ENCODE measurements at regions not wholly inside any gene's neighbourhood (a gene's known extent, or its start where the extent isn't known, plus 50 kb on each side); places are given as distances from the start of the nearest gene placed in this dataset.
"Not testable (repeated sequence)": the region's sequence is repeated elsewhere in the genome, so short reads cannot be mapped to it uniquely, and the experiment has no call there.

GRCh38 chrX:994780-995179 is 217.7 kb downstream of the CRLF2 start:
- intact Hi-C loops (cut with DNase I; ENCODE audit: low total_unique reads): no loop called here
- no peak for DNase-seq
- 89 to 97% (median 90%) methylated on average over 2 of the region's 2 CpGs for WGBS, 5 donors
- TF ChIP-seq CTCF (IDR thresholded peaks at IDR 0.05 in 8 of 11, conservative IDR thresholded peaks at IDR 0.05 in 3 of 11): no peak
- no peak for TF ChIP-seq POLR2A (IDR thresholded peaks at IDR 0.05)
- no peak for TF ChIP-seq POLR2AphosphoS5 (IDR thresholded peaks at IDR 0.05)
- Histone ChIP-seq H3K4me1 (no peaks in the 10 kb centered on the region), H3K36me3 (peaks cover 0 to 13% (median 0%) of the 10 kb centered on the region in 6 donors), H3K4me3 (no peak overlapping the region), H3K27me3 (replicated peaks in 1 of 7) (peaks cover 0 to 15% (median 0%) of the 10 kb centered on the region in 7 donors), H3K9me3 (peaks cover 0 to 50% (median 33%) of the 10 kb centered on the region in 8 donors), H3K27ac (no peak overlapping the region)

GRCh38 chrX:989959-990510 is 222.4 kb downstream of the CRLF2 start:
- intact Hi-C loops (cut with DNase I; ENCODE audit: low total_unique reads): no loop called here
- peaks cover 0 to 5% (median 0%) of the 10 kb centered on the region in 6 donors for H3K4me1 ChIP-seq
- H3K27ac ChIP-seq: peak overlapping the region in 4 of 8 donors; percentile 47 to 73 (median 64)
- peak; percentile 92 for DNase-seq
- H3K27me3 ChIP-seq (replicated peaks in 1 of 7): no peaks in the 10 kb centered on the region
- peaks cover 0 to 59% (median 33%) of the 10 kb centered on the region in 8 donors for H3K9me3 ChIP-seq
- TF ChIP-seq POLR2AphosphoS5 (IDR thresholded peaks at IDR 0.05) (peak in 2 of 3 donors; percentile 40 to 75), CTCF (IDR thresholded peaks at IDR 0.05 in 8 of 11, conservative IDR thresholded peaks at IDR 0.05 in 3 of 11) (no peak)
- peaks cover 0 to 13% (median 0%) of the 10 kb centered on the region in 6 donors for H3K36me3 ChIP-seq
- WGBS, 5 donors: 22 to 89% (median 72%) methylated on average over 24 to 25 of the region's 25 CpGs
- peak overlapping the region in 6 of 8 donors; percentile 7 to 71 (median 31) for H3K4me3 ChIP-seq

GRCh38 chrX:988530-988929 is 223.9 kb downstream of the CRLF2 start:
- H3K4me3 ChIP-seq; H3K27me3 ChIP-seq (replicated peaks in 1 of 7); H3K4me1 ChIP-seq; DNase-seq; intact Hi-C loops (cut with DNase I; ENCODE audit: low total_unique reads); H3K36me3 ChIP-seq; H3K27ac ChIP-seq: not testable (repeated sequence)
- H3K9me3 ChIP-seq: peaks cover 0 to 59% (median 24%) of the 10 kb centered on the region in 8 donors
- WGBS, 5 donors: 85 to 94% (median 89%) methylated on average over 6 of the region's 6 CpGs

GRCh38 chrX:981791-982626 is 230.4 kb downstream of the CRLF2 start:
- WGBS, 5 donors: 10 to 17% (median 12%) methylated on average over 20 of the region's 20 CpGs

More at GRCh38 chrX:981791-982626, 230.4 kb downstream of the CRLF2 start:
- H3K4me3 ChIP-seq: no peak overlapping the region
- DNase-seq: no peak
- H3K9me3 ChIP-seq: peaks cover 0 to 50% (median 11%) of the 10 kb centered on the region in 8 donors
- no peak for TF ChIP-seq POLR2AphosphoS5 (IDR thresholded peaks at IDR 0.05)
- no peak for TF ChIP-seq POLR2A (IDR thresholded peaks at IDR 0.05)
- TF ChIP-seq CTCF (IDR thresholded peaks at IDR 0.05 in 8 of 11, conservative IDR thresholded peaks at IDR 0.05 in 3 of 11): no peak
- peaks cover 0 to 44% (median 6%) of the 10 kb centered on the region in 7 donors for H3K27me3 ChIP-seq (replicated peaks in 1 of 7)
- H3K36me3 ChIP-seq: no peaks in the 10 kb centered on the region
- no peak overlapping the region for H3K27ac ChIP-seq
- no peaks in the 10 kb centered on the region for H3K4me1 ChIP-seq
- intact Hi-C loops (cut with DNase I; ENCODE audit: low total_unique reads): no loop called here
